Inflammatory macrophage treated with lipopolysaccharide for 1 hour (primary cell): ENCODE measurements at regions not wholly inside any gene's neighbourhood (a gene's known extent, or its start where the extent isn't known, plus 50 kb on each side); places are given as distances from the start of the nearest gene placed in this dataset.
A peak's percentile ranks its signal among the peaks of the same experiment; 100 is the strongest.

Source experiments
- DNase-seq, 2 donors: peaks; one replicate each; pipeline ENCODE4 v3.0.0-alpha.2; 2020 to 2022

GRCh38 chr6:134117409-134117808 is 65.0 kb upstream of the SLC2A12 start:
- peak; percentile 35 to 68 for DNase-seq

- no peak for DNase-seq
Observed at GRCh38 chr6:134115715-134116074, 63.3 kb upstream of the SLC2A12 start.

- no peak for DNase-seq
Observed at GRCh38 chr6:134114918-134115714, 62.7 kb upstream of the SLC2A12 start.

- DNase-seq = no peak
Observed at GRCh38 chr6:134114489-134114888, 62.1 kb upstream of the SLC2A12 start.

GRCh38 chr6:134111726-134112125 is 59.3 kb upstream of the SLC2A12 start:
- DNase-seq = no peak

GRCh38 chr6:134111062-134111677 is 58.7 kb upstream of the SLC2A12 start:
- peak; percentile 63 to 93 for DNase-seq

GRCh38 chr6:134106702-134107101 is 54.3 kb upstream of the SLC2A12 start:
- no peak for DNase-seq

GRCh38 chr6:134105940-134106339 is 53.5 kb upstream of the SLC2A12 start:
- no peak for DNase-seq

GRCh38 chr6:134103006-134103405 is 50.6 kb upstream of the SLC2A12 start:
- no peak for DNase-seq
